ENCODE measurements at regions not wholly inside any gene's neighbourhood (a gene's known extent, or its start where the extent isn't known, plus 50 kb on each side); places are given as distances from the start of the nearest gene placed in this dataset.

DNA sequence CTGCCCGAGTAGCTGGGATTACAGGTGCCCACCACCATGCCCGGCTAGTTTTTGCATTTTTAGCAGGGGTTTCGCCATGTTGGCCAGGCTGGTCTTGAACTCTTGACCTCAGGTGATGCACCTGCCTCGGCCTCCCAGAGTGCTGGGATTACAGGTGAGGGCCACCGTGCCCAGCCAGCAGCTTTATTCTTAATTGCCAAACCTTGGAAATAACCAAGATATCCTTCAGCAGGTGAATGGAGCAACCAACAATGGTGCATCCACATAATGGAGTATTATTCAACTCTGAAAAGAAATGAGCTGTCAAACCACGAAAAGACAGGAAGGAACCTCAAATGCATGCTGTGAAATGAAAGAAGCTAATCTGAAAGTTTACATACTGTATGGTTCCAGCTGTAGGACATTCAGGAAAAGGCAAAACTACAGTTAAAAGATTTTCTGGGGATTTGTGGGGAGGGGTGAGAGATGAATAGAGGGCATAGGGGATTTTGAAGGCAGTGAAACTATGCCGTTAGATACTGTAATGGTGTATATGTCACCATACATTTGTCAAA is 118.8 kb upstream of the CCND2 start:
- TF ChIP-seq ZNF747 (CRISPR knock-in tag; IDR thresholded peaks at IDR 0.05; ENCODE audit: borderline replicate concordance) (no peak), JUNB (CRISPR knock-in tag; IDR thresholded peaks at IDR 0.05; ENCODE audit: borderline replicate concordance) (no peak), KLF13 (CRISPR knock-in tag; IDR thresholded peaks at IDR 0.05) (no peak), YY1 (IDR thresholded peaks at IDR 0.05; ENCODE audit: insufficient read depth, insufficient replicate concordance, low read depth, low read length) (no peak), PCBP2 (optimal IDR thresholded peaks at IDR 0.05; ENCODE audit: low read depth, low read length, poor library complexity, severe bottlenecking) (no peak), ZNF589 (CRISPR knock-in tag; conservative IDR thresholded peaks at IDR 0.05) (no peak), MXI1 (IDR thresholded peaks at IDR 0.05; ENCODE audit: borderline replicate concordance, low read depth, low read length) (no peak), ZNF333 (CRISPR knock-in tag; IDR thresholded peaks at IDR 0.05; ENCODE audit: borderline replicate concordance) (no peak), SRSF1 (optimal IDR thresholded peaks at IDR 0.05; ENCODE audit: low read depth, low read length) (no peak)
- TF ChIP-seq, protein P1, sequence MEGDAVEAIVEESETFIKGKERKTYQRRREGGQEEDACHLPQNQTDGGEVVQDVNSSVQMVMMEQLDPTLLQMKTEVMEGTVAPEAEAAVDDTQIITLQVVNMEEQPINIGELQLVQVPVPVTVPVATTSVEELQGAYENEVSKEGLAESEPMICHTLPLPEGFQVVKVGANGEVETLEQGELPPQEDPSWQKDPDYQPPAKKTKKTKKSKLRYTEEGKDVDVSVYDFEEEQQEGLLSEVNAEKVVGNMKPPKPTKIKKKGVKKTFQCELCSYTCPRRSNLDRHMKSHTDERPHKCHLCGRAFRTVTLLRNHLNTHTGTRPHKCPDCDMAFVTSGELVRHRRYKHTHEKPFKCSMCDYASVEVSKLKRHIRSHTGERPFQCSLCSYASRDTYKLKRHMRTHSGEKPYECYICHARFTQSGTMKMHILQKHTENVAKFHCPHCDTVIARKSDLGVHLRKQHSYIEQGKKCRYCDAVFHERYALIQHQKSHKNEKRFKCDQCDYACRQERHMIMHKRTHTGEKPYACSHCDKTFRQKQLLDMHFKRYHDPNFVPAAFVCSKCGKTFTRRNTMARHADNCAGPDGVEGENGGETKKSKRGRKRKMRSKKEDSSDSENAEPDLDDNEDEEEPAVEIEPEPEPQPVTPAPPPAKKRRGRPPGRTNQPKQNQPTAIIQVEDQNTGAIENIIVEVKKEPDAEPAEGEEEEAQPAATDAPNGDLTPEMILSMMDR (CRISPR knock-in tag; IDR thresholded peaks at IDR 0.05): no peak
- TF ChIP-seq, protein P2, sequence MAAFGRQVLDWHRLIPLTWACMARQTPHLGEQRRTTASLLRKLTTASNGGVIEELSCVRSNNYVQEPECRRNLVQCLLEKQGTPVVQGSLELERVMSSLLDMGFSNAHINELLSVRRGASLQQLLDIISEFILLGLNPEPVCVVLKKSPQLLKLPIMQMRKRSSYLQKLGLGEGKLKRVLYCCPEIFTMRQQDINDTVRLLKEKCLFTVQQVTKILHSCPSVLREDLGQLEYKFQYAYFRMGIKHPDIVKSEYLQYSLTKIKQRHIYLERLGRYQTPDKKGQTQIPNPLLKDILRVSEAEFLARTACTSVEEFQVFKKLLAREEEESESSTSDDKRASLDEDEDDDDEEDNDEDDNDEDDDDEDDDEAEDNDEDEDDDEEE (CRISPR knock-in tag; IDR thresholded peaks at IDR 0.05): no peak
